Skeletal muscle satellite cell (primary cell): ENCODE measurements at regions not wholly inside any gene's neighbourhood (a gene's known extent, or its start where the extent isn't known, plus 50 kb on each side); places are given as distances from the start of the nearest gene placed in this dataset.
"Not testable (repeated sequence)": the region's sequence is repeated elsewhere in the genome, so short reads cannot be mapped to it uniquely, and the experiment has no call there.

ENCODE experiments used
- H3K27me3 ChIP-seq: 2 replicates; pipeline ENCODE4 v1.7.0; 2013; ENCODE audit warnings: low read length; ENCODE audit not compliant: control insufficient read depth, insufficient read depth
- H3K36me3 ChIP-seq: 2 replicates; pipeline ENCODE4 v1.7.0; 2013; ENCODE audit warnings: mild to moderate bottlenecking, control low read depth, low read length; ENCODE audit not compliant: insufficient read depth
- H3K4me1 ChIP-seq: 2 replicates; pipeline ENCODE4 v1.7.0; 2013; ENCODE audit warnings: low read length; ENCODE audit not compliant: control insufficient read depth, insufficient read depth
- H3K4me2 ChIP-seq: 2 replicates; pipeline ENCODE4 v1.7.0; 2013; ENCODE audit warnings: mild to moderate bottlenecking, low read length
- H3K4me3 ChIP-seq: 2 replicates; pipeline ENCODE4 v1.7.0; 2013; ENCODE audit warnings: low read length
- H3K9ac ChIP-seq: 2 replicates; pipeline ENCODE4 v1.7.0; 2013; ENCODE audit warnings: mild to moderate bottlenecking, low read depth, low read length, moderate library complexity
- H3K9me3 ChIP-seq: replicated peaks from 2 replicates; pipeline ENCODE4 v1.7.0; 2013; ENCODE audit warnings: mild to moderate bottlenecking, control low read depth, low read length

DNA sequence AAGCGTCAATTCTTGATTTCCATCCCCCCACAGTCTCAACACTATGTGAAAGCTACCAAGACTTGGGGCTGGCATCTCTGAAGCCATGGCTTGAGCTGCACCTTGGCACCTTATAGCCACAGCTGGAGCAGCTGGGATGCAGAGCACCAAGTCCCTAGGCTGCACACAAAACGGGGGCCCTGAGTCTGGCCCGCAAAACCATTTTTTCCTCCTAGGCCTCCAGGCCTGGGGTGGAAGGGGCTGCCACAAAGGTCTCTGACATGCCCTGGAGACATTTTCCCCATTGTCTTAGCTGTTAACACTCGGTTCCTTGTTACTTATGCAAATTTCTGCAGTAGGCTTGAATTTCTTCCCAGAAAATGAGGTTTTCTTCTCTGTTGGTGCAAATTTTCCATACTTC is 89.8 kb upstream of the GNAI1 start:
- H3K4me2 ChIP-seq = no peak overlapping the region
- no peaks in the 10 kb centered on the region for H3K36me3 ChIP-seq
- H3K27me3 ChIP-seq = no peaks in the 10 kb centered on the region
- no peak overlapping the region for H3K9ac ChIP-seq
- H3K4me3 ChIP-seq = no peak overlapping the region
- H3K4me1 ChIP-seq = no peaks in the 10 kb centered on the region
- H3K9me3 ChIP-seq = no peaks in the 10 kb centered on the region

DNA sequence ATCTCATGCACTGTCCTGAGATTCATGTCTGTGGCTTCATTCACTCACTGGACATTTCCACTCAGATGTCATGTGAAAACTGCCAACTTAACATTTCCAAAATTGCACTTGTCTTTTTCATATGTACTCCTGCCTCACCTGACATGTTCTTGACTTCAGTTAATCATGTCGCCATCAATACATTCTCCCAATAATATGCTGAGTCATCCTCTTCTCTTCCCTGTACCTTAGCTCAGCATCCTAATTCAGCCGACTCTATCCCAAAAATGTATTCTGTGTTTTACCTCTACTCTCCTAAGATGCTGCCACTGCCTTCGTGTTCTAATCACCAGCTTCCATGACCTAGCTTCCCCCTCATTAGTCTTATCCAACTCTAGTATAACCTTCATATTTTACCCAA is 93.9 kb upstream of the GNAI1 start:
- no peaks in the 10 kb centered on the region for H3K4me1 ChIP-seq

DNA sequence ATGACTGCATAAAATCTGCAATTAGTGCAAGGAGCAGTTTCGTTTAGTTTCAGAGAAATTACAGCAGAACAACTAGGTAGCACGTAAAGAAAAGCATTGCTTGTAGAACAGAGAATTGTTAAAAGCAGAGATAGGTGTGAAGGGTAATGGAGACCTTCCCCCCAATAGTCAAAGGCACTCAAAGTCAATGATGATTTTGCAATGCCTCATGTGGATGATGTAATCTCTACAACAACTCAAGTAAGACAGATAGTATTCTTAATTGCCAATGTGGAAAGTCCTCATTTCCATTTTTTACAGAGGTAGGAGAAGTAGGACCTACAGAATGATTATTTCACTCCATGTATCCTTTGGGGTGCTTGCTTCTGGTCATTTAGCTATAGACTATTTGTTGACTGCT is 94.3 kb upstream of the GNAI1 start:
- H3K4me3 ChIP-seq = no peak overlapping the region
- H3K27me3 ChIP-seq = no peaks in the 10 kb centered on the region
- no peaks in the 10 kb centered on the region for H3K36me3 ChIP-seq
- H3K9me3 ChIP-seq = no peaks in the 10 kb centered on the region
- H3K9ac ChIP-seq = no peak overlapping the region
- no peak overlapping the region for H3K4me2 ChIP-seq
- H3K4me1 ChIP-seq = no peaks in the 10 kb centered on the region

More for the DNA sequence above, 93.9 kb upstream of the GNAI1 start:
- Histone ChIP-seq H3K4me2 (no peak overlapping the region), H3K9ac (no peak overlapping the region), H3K9me3 (no peaks in the 10 kb centered on the region), H3K36me3 (no peaks in the 10 kb centered on the region), H3K4me3 (no peak overlapping the region), H3K27me3 (no peaks in the 10 kb centered on the region)

DNA sequence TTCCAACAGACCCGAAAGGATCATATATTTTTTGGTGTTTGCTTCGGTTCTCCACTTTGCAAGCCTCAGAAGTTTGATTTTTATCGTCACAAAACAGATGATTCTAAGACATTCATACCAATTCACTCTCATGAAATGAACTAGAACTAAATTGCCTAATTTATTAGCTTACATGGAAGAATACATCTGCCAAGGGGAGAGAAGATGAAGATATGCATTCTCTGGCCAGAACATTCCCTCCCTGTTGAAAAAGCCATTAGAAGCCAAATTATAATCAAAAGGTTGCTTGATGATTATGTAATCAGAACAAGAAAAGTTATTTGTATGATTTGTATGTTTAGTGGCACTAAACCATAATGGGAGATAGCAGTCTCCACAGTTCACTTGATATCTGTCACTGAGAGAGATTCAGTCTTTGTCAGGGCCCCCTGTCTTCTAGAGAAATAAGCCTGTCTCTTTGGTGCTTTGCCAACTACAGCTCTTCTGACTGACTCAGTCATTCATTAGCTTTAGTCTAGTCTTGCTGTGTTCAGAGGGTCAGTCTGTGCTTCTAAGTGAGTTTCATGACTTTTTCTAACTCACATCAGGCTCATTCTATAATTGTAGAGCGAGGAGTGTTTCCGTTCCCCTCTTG is 95.3 kb upstream of the GNAI1 start:
- Histone ChIP-seq H3K27me3 (no peaks in the 10 kb centered on the region), H3K9me3 (no peaks in the 10 kb centered on the region), H3K4me3 (no peak overlapping the region), H3K36me3 (no peaks in the 10 kb centered on the region), H3K9ac (no peak overlapping the region), H3K4me2 (no peak overlapping the region), H3K4me1 (no peaks in the 10 kb centered on the region)

DNA sequence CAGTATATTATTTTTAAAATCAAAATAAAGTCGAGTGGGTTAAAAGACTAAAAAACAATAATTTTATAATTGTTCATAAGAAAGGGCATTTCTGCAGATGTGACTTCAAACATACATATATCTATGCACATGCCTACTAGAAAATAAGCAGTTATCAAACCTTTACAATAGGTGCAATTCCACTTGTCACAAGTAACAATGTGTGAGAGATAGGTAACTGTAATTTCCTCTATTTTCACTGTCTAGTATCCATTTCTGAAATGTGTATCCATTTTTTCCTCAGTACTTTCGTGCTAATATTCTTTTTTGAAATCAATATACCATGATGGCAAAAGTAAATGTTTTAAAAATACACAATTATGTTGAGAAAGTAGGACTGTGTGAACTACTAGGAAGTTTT is 96.9 kb upstream of the GNAI1 start:
- H3K9ac ChIP-seq = no peak overlapping the region
- H3K4me2 ChIP-seq = no peak overlapping the region
- H3K4me1 ChIP-seq = no peaks in the 10 kb centered on the region
- no peaks in the 10 kb centered on the region for H3K9me3 ChIP-seq
- no peak overlapping the region for H3K4me3 ChIP-seq
- no peaks in the 10 kb centered on the region for H3K36me3 ChIP-seq
- no peaks in the 10 kb centered on the region for H3K27me3 ChIP-seq

DNA sequence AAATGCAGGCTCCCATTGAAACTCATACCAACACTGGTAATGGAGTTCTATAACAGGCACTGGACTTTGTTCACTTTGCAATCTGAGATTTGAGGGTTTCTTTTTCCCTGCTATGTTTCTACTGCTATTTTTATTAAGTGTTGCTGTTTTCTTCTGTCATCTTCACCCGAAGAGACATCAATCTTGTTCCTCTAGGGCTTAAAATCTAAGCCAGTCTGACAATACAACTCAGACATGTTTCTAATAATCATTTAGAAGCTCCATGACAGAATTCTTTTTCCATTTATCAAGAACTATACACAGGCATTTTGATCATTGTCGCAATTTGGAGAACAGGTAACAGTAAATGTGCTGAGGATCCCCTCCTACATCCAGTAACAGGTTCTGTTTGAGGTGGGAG is 98.5 kb upstream of the GNAI1 start:
- Histone ChIP-seq H3K9me3 (no peaks in the 10 kb centered on the region), H3K4me1 (no peaks in the 10 kb centered on the region), H3K36me3 (no peaks in the 10 kb centered on the region), H3K27me3 (no peaks in the 10 kb centered on the region), H3K4me2 (no peak overlapping the region), H3K4me3 (no peak overlapping the region), H3K9ac (no peak overlapping the region)

DNA sequence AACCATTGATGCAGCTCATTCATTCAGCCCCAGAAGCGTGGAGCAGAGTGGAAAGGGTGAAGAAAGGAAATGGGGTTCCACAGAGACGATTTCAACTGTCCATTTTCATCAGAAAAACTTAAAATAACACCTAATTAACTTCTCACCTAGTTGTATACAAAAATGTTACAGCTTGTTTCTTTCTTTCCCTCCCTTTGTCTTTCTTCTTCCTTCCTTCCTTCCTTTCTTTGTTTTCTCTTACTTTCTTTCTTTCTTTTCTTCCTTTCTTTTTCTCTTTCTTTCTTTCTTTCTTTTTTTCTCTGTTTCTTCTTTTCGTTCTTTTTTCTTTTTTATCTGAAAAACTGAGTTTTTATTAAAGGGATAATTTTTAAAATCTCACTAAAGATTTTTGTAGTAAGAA is 105.9 kb upstream of the GNAI1 start:
- Histone ChIP-seq H3K36me3 (no peaks in the 10 kb centered on the region), H3K27me3 (no peaks in the 10 kb centered on the region), H3K9ac (no peak overlapping the region), H3K4me3 (no peak overlapping the region), H3K4me2 (no peak overlapping the region), H3K4me1 (no peaks in the 10 kb centered on the region), H3K9me3 (no peaks in the 10 kb centered on the region)

DNA sequence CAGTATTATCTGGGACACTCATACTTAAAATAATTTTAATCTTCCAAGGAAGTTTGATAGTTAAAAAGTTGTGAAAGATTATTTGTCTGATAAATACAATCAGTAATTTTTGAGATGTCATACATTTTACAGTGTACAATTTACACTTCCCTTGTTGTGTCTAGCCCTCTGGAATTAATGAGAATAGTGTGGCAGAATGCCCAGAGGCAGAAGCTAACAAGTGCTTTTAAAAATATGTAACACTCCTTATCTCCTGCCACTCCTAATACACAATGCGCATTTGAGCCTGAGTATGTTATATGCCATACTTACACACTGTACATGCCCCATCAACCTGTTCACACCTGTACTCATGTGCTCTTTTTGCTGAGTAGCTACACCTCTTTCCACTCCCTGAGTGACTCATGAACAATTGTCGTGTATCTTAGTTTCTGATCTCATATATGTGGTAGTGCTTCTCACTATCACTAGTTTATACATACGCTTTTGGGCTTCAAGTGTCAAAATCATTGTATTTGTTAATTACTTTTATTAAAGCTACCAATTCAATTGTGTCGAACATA is 106.9 kb upstream of the GNAI1 start:
- Histone ChIP-seq H3K27me3 (no peaks in the 10 kb centered on the region), H3K4me2 (no peak overlapping the region), H3K4me1 (no peaks in the 10 kb centered on the region), H3K9me3 (no peaks in the 10 kb centered on the region), H3K9ac (no peak overlapping the region), H3K4me3 (no peak overlapping the region), H3K36me3 (no peaks in the 10 kb centered on the region)

DNA sequence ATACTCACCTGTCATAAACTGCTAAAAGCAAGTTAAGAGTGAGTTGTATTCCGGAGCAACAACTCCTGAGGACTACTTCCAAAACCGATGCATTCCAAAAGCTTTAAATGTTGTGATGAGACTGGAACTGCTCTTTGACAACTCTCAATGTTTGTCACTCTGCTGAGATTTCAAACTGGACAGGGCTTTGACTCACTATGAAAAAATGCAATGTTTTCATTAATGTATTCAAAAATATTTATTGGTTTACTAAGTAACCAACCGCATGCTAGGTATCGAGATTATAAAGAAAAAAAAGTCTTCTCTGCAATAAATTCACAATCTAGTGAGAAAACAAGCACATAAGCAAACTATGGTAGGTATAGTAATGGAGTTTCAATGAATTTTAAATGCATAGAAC is 107.9 kb upstream of the GNAI1 start:
- no peak overlapping the region for H3K4me2 ChIP-seq
- no peaks in the 10 kb centered on the region for H3K27me3 ChIP-seq
- no peaks in the 10 kb centered on the region for H3K4me1 ChIP-seq
- no peak overlapping the region for H3K4me3 ChIP-seq
- H3K9ac ChIP-seq = no peak overlapping the region
- no peaks in the 10 kb centered on the region for H3K9me3 ChIP-seq
- no peaks in the 10 kb centered on the region for H3K36me3 ChIP-seq

DNA sequence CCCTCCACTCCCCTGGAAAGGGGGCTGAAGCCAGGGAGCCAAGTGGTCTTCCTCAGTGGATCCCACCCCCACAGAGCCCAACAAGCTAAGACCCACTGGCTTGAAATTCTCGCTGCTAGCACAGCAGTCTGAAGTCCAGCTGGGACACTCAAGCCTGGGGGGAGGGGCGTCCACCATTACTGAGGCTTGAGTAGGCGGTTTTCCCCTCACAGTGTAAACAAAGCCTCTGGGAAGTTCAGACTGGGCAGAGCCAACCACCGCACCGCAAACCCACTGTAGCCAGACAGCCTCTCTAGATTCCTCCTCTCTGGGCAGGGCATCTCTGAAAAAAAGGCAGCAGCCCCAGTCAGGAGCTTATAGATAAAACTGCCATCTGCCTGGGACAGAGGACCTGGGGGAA is 114.4 kb upstream of the GNAI1 start:
- H3K4me3 ChIP-seq, H3K9me3 ChIP-seq, H3K36me3 ChIP-seq, H3K4me1 ChIP-seq, H3K9ac ChIP-seq, H3K27me3 ChIP-seq, H3K4me2 ChIP-seq: not testable (repeated sequence)

DNA sequence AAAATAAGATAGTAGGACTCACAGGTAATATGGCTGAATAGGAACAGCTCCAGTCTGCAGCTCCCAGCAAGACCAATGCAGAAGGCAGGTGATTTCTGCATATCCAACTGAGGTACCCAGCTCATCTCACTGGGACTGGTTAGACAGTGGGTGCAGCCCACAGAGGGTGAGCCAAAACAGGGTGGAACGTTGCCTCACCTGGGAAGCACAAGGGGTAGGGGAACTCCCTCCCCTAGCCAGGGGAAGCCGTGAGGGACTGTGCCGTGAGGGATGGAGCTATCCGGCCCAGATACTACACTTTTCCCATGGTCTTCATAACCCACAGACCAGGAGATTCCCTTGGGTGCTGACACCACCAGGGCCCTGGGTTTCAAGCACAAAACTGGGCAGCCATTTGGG is 114.8 kb upstream of the GNAI1 start:
- H3K36me3 ChIP-seq, H3K4me2 ChIP-seq, H3K4me3 ChIP-seq, H3K4me1 ChIP-seq, H3K27me3 ChIP-seq, H3K9me3 ChIP-seq, H3K9ac ChIP-seq: not testable (repeated sequence)

DNA sequence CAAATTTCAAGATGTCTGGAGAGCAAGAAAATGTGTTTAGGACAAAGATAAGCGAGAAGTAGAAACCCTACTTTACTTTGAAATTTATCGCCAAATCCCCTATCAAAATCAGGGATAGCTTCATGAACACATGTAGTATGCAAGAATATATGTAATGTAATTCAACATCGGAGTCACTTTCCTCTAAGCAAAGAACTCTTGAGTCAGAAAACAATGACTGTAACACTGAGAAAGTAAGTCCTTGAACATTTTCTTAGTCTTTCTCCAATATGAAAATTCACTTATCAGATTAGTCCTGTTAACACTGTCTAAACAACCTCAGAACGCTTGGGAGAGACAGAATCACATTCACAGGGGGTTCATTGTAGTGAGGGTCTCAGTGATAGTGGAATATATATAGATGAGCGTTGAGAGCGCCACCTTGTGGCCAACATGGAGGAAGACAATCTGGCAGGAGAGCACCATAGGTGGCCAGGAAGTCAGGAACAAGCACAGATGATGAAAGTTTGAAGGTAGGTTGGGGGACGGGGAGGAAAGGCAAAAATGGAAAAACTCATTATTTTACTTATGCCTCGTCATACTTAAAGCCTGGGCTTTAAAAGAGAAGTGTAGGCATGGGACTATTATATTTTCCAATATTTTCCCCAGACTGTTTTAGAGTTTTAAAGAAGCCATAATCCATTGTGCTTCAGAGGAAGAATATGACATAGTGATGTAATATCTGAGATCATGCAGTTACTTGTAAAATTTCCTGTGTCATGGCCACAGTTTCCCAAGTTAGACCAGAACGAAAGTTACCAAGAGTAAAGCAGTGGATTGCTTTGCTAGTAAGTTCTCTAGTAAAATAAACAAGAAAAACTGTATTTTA is 115.5 kb upstream of the GNAI1 start:
- no peaks in the 10 kb centered on the region for H3K27me3 ChIP-seq
- no peak overlapping the region for H3K4me3 ChIP-seq
- H3K4me1 ChIP-seq = no peaks in the 10 kb centered on the region
- H3K4me2 ChIP-seq = no peak overlapping the region
- H3K36me3 ChIP-seq = no peaks in the 10 kb centered on the region
- H3K9ac ChIP-seq = no peak overlapping the region
- H3K9me3 ChIP-seq = no peaks in the 10 kb centered on the region
